PFSK-1 (cell line): ENCODE measurements at regions not wholly inside any gene's neighbourhood (a gene's known extent, or its start where the extent isn't known, plus 50 kb on each side); places are given as distances from the start of the nearest gene placed in this dataset.

Experiments
- FOXP2 ChIP-seq: optimal IDR thresholded peaks from 2 replicates; pipeline ENCODE3; 2011; ENCODE audit warnings: borderline replicate concordance, control low read depth, inconsistent platforms; ENCODE audit not compliant: insufficient read depth; ENCODE audit errors: extremely low read length, extremely low read depth
- POLR2AphosphoS5 ChIP-seq: IDR thresholded peaks from 2 replicates; pipeline ENCODE4 v1.6.1; 2012; ENCODE audit warnings: low read depth, mild to moderate bottlenecking, control low read depth, low read length, moderate library complexity
- REST ChIP-seq, 2 experiments: IDR thresholded peaks; 2 replicates each; pipeline versions ENCODE4 v1.6.1 to v1.8.0; 2011 to 2012; ENCODE audit warnings: low read depth in 2 of 2, low read length in 2 of 2, control low read depth in 1 of 2, inconsistent platforms in 1 of 2, mild to moderate bottlenecking in 1 of 2, moderate library complexity in 1 of 2; ENCODE audit not compliant: insufficient read depth in 1 of 2
- SIN3A ChIP-seq: IDR thresholded peaks from 2 replicates; pipeline ENCODE4 v1.6.1; 2012; ENCODE audit warnings: mild to moderate bottlenecking, low read length, moderate library complexity, borderline replicate concordance; ENCODE audit not compliant: insufficient read depth
- TAF1 ChIP-seq: IDR thresholded peaks from 2 replicates; pipeline ENCODE4 v1.6.1; 2012; ENCODE audit warnings: low read length, control low read depth, borderline replicate concordance; ENCODE audit not compliant: insufficient read depth

- TF ChIP-seq SIN3A = no peak
- no peak for TF ChIP-seq TAF1
- TF ChIP-seq POLR2AphosphoS5 = no peak
- no peak for TF ChIP-seq REST (IDR thresholded peaks at IDR 0.05; ENCODE audit: insufficient read depth in 1 of 2, low read depth in 2 of 2, low read length in 2 of 2)
- no peak for TF ChIP-seq FOXP2
These were observed 330.0 kb upstream of the DYNLRB2 start for GRCh38 chr16:80210787-80211186.

- TF ChIP-seq SIN3A = no peak
- no peak for TF ChIP-seq POLR2AphosphoS5
- no peak for TF ChIP-seq FOXP2
- TF ChIP-seq REST (IDR thresholded peaks at IDR 0.05; ENCODE audit: insufficient read depth in 1 of 2, low read depth in 2 of 2, low read length in 2 of 2) = no peak
- no peak for TF ChIP-seq TAF1
These were observed 332.1 kb upstream of the DYNLRB2 start for GRCh38 chr16:80208743-80209142.

- TF ChIP-seq POLR2AphosphoS5 (no peak), FOXP2 (no peak), SIN3A (no peak), REST (IDR thresholded peaks at IDR 0.05; ENCODE audit: insufficient read depth in 1 of 2, low read depth in 2 of 2, low read length in 2 of 2) (no peak), TAF1 (no peak)
These were observed 332.8 kb upstream of the DYNLRB2 start for GRCh38 chr16:80208015-80208414.

GRCh38 chr16:80203821-80204220 is 337.0 kb upstream of the DYNLRB2 start:
- no peak for TF ChIP-seq SIN3A
- TF ChIP-seq TAF1 = no peak
- TF ChIP-seq REST (IDR thresholded peaks at IDR 0.05; ENCODE audit: insufficient read depth in 1 of 2, low read depth in 2 of 2, low read length in 2 of 2) = no peak
- TF ChIP-seq FOXP2 = no peak
- no peak for TF ChIP-seq POLR2AphosphoS5
